OCI-LY3 (cell line): ENCODE measurements at regions not wholly inside any gene's neighbourhood (a gene's known extent, or its start where the extent isn't known, plus 50 kb on each side); places are given as distances from the start of the nearest gene placed in this dataset.

Experiments used
- CTCF ChIP-seq: fragments of 200-600, 300-600 bp; sonication (generic); IDR thresholded peaks from 2 replicates; pipeline ENCODE4 v1.5.1; 2014; ENCODE audit warnings: antibody characterized with exemption, low read length, low read depth
- EZH2phosphoT487 ChIP-seq: fragments of 200-600 bp; shearing (Covaris generic); IDR thresholded peaks from 2 replicates; pipeline ENCODE4 v1.6.1; 2018; ENCODE audit warnings: antibody characterized with exemption, mixed run types, low read depth

GRCh38 chr10:6737080-6737641 is 157.1 kb upstream of the PRKCQ start:
- TF ChIP-seq CTCF (no peak), EZH2phosphoT487 (no peak)
